DMS53 (cell line): ENCODE measurements at regions not wholly inside any gene's neighbourhood (a gene's known extent, or its start where the extent isn't known, plus 50 kb on each side); places are given as distances from the start of the nearest gene placed in this dataset.
A peak's percentile ranks its signal among the peaks of the same experiment; 100 is the strongest.

Experiments used
- DNase-seq: peaks from one replicate; lab custom pipeline; 2025; lab: John Stamatoyannopoulos, UW

DNA sequence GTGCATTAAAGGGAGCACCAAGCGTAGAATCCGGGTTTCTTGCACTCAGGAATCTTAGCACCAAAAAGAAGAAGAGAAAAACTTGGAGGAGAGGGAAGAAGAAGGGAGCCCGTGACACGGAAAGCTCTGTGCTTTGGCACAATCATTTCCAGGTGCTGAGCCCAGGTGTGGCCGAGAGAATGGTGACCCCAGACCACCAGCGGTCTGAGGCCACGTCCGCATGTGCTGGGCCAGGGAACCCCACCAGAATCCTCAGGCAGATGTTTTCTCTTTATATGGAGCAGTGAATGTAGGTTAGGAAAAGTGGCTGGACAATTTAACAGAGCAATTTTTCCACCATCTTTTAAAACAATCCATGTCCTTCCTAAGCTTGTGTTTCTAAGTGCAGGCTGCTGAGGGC, 520.9 kb downstream of the EPHA4 start:
- no peak for DNase-seq

GRCh38 chr2:221060376-221060775, 511.7 kb downstream of the EPHA4 start:
- DNase-seq: no peak

- DNase-seq: no peak
These were observed 508.5 kb downstream of the EPHA4 start for GRCh38 chr2:221063568-221063967.

DNA sequence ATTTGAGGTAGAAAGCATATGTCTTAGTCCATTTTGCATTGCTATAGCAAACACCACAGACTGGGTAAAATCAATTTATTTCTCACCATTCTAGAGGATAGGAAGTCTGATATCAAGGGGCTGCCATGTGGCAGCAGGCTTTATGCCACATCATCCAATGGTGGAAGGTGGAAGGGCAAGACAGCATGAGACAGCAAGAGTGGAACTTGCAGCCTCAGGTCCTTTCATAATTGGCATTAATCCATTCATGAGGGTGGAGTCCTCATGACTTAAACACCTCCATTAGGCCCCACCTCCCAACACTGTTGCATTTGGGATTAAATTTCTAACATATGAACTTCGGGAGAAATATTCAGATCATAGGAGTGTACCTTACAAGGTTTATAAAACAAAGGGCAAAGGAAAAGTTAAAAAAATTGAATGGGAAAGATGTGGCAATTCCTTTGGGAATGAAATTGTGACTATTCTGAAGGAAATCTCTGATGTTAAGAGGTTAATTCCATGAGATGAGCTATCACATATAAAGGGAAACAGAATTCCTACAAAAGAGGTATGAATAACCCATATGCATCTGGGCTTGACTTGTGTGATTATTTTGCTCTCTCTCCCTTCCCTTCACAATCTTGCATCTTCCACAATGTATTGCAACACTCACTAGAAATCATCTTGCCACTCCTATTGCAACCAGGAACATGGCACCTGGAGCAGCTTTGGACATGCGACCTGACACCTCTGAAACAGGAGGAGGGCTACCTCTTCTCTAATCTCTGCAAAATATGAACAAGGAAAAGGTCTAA, 507.8 kb downstream of the EPHA4 start:
- no peak for DNase-seq

GRCh38 chr2:221064880-221065279, 507.2 kb downstream of the EPHA4 start:
- no peak for DNase-seq

GRCh38 chr2:221068123-221068522, 504.0 kb downstream of the EPHA4 start:
- DNase-seq: no peak

DNA sequence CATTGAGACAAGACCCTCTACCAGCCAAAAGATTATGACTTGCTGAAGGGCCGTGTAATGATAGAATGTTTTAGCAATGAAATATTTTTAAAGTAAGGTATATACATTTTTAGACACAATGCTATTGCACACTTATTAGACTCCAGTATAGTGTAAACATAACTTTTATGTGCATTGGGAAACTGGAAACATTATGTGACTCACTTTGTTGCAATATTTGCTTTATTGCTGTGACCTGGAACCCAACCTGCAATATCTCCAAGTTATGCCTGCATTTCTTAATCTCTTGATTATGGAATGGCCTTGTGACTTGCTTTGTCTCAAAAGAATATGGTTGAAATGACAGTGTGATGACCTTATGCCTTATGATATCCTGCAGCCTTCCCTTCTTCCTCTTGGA, 502.0 kb downstream of the EPHA4 start:
- DNase-seq: peak; percentile 11

- DNase-seq: no peak
These were observed 498.6 kb downstream of the EPHA4 start for GRCh38 chr2:221073326-221074049.

GRCh38 chr2:221074238-221074637, 497.9 kb downstream of the EPHA4 start:
- DNase-seq: no peak

- DNase-seq: no peak
These were observed 496.9 kb downstream of the EPHA4 start for GRCh38 chr2:221075203-221075602.

GRCh38 chr2:221077251-221077650, 494.9 kb downstream of the EPHA4 start:
- DNase-seq: no peak

DNA sequence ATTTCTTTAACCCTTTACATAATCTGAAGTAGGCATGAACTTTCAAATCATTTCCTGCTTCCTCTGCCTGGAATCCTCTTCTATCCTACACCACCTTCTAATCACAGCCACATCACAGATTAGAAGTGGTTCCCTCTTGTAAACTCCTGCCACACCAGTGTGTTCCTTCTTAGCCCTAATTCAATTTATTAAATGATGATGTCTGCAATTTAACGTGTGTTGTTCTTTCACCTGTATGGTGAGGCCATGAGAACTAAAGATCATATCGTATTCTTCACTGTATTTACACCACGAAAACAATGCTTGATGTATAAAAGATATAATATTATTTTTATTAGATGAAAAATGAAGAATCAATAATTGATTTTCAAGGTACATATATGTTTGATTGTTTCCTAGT, 494.3 kb downstream of the EPHA4 start:
- no peak for DNase-seq

- no peak for DNase-seq
These were observed 486.7 kb downstream of the EPHA4 start for GRCh38 chr2:221085341-221085900.

DNA sequence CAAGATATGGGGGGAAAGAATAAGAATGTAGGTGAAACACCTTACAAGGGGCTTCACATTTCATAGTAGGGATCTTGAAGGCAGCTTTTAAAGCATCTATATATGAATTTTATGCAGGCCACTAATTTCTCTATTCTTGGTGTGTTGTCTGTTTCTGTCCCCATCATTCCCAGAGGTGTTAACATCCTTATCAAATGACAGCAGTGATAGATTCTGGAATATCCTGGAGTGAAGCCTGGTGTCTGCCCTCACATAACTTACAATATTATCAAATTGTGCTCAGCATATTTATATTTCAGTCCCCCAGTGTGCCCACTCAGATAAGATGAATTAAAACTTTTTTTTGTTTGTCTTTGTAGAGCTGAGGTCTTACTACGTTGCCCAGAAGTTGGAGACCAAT, 486.2 kb downstream of the EPHA4 start:
- no peak for DNase-seq

DNA sequence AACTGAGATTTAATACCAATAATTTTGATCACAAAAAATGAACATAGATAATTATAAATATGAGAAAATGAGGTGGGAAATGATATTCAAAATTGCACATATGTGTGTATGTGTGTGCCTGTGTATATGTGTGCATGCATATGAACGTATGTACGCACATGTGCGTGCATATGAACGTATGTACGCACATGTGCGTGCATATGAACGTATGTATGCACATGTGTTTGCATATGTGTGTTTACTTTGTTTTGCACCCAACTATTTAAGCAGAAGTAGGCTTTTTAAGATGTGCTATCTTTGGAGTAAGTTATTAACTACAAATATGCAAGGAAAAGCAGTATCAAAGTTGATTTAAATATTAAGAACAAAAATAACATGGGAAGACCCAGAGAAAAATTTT, 484.3 kb downstream of the EPHA4 start:
- no peak for DNase-seq

GRCh38 chr2:221088506-221088905, 483.6 kb downstream of the EPHA4 start:
- DNase-seq: peak; percentile 44

DNA sequence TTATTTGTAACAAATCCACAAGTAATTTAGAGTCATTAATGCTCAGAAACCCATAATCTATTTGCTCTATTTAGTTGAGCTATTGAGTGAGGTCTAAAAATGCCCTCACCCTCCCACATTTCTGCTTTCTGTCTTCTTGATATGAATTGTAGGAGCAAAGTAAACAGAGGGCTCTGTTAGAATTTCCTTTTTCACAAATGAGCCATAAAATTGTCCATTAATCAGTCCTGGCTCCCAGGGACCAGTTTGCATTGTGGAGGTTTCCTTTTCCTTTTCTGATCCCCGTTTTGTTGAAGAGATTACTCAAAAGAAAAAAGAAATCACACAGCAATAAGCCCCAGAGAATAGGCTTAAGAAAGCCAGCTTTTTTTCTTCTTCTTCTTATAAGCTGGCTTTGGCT, 476.7 kb downstream of the EPHA4 start:
- DNase-seq: no peak

DNA sequence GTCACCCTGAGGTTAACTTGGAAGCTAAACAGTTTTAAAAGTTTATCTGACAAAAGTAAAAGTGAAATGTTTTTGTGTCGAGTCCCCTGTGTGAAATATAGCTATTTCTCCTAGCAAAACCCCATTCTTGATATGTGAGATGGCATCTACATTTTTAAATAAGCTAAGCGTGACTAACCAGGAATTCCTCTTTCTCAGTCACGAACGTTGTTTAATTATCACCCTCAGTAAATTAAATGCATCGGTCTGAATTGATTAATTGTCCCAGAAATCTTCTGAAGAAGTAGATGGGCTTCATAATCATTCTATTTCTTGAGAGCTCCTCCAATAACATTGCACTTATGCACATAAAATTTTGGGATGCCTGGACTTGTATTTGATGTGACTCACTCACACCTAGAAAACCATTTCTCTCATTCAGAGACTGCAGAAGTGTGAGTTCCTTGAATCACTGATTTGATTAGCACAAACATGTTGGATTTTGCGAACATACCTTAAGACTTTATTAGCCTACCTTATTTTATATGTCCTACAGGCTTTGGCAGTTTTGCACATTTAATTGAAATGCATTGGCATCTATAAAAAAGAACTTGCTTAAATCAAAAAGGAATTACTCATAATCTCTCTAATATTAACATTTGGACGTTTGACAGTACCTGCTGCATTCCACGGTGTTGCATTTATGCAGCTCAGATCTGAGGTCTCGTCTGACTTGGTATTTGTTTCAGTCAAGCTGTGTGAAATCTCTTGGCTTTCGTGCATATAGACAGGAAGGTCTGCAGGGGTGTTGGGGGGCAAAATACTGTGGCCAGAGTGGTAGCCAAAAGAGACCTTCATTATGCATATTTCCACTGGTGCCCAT, 475.2 kb downstream of the EPHA4 start:
- no peak for DNase-seq

DNA sequence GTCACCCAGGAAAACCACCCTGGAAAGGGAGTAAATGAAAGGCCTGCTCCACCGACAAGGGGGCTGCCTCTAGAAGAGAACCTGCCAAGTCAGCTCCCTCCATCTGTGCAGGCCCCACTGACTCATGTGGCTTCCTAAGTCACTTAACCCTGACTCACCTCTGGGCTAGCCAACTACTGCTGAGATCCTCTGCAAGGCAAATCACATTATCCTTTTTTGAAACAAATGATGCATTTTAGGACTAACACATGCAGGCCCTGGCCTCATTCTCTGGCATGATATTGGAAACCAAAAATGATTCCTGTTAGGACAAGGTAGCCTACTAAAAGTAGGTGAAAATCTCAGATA, 474.6 kb downstream of the EPHA4 start:
- no peak for DNase-seq

GRCh38 chr2:221097949-221098348, 474.2 kb downstream of the EPHA4 start:
- no peak for DNase-seq

- DNase-seq: peak; percentile 5
These were observed 471.5 kb downstream of the EPHA4 start for GRCh38 chr2:221100467-221101089.
